Uterus (tissue), 3 donors: ENCODE measurements at regions not wholly inside any gene's neighbourhood (a gene's known extent, or its start where the extent isn't known, plus 50 kb on each side); places are given as distances from the start of the nearest gene placed in this dataset.

Source experiments
- DNase-seq, 2 donors: peaks; one replicate each; pipeline ENCODE4 v3.0.0-alpha.2; 2019 to 2020
- H3K27ac ChIP-seq, 2 donors: fragments of 200-600 bp; sonication (generic); 1 replicate in 1 of 2; 2 replicates in 1 of 2; pipeline ENCODE4 v1.5.1; 2016 to 2018
- H3K27me3 ChIP-seq, 2 donors: fragments of 200-600 bp; sonication (generic); one replicate each; pipeline ENCODE4 v1.5.1; 2018 to 2019; ENCODE audit warnings: control low read depth in 1 of 2
- H3K36me3 ChIP-seq, 2 donors: fragments of 200-600 bp; sonication (generic); one replicate each; pipeline ENCODE4 v1.5.1; 2019; ENCODE audit warnings: control low read depth in 1 of 2
- H3K4me1 ChIP-seq, 2 donors: fragments of 200-600 bp; sonication (generic); one replicate each; pipeline ENCODE4 v1.5.1; 2018 to 2019; ENCODE audit warnings: control low read depth in 1 of 2
- H3K4me3 ChIP-seq, 2 donors: fragments of 200-600 bp; sonication (generic); 1 replicate in 1 of 2; 2 replicates in 1 of 2; pipeline ENCODE4 v1.5.1; 2018 to 2019; ENCODE audit warnings: mild to moderate bottlenecking in 1 of 2
- H3K9me3 ChIP-seq, 2 donors: fragments of 200-600 bp; sonication (generic); one replicate each; pipeline ENCODE4 v1.5.1; 2019; ENCODE audit warnings: control low read depth in 1 of 2
- POLR2A ChIP-seq, 2 donors: fragments of 450-650 bp; IDR thresholded peaks; one replicate each; pipeline ENCODE4 v1.6.1; 2016; ENCODE audit warnings: antibody characterized with exemption in 2 of 2, mild to moderate bottlenecking in 1 of 2, moderate library complexity in 1 of 2
- intact Hi-C: fragments of 100-400 bp; cut with DNase I; formaldehyde crosslinking; loops from one replicate; pipeline ENCODE4 v1.15.1; 2023; ENCODE audit warnings: low total_unique reads
- TF ChIP-seq, protein P1 (sequence below), 4 experiments: fragments of 200-600 bp in 2 of 4; fragments of 450-650 bp in 2 of 4; sonication (generic) in 2 of 4; IDR thresholded peaks; one replicate each; pipeline ENCODE4 v1.5.1; 2016 to 2019; ENCODE audit warnings: antibody characterized with exemption in 4 of 4, mild to moderate bottlenecking in 2 of 4, moderate library complexity in 1 of 4
- donor health status: DM: yes; HTN: yes; CAD: no.

GRCh38 chr6:132964101-132964867 lies 149.9 kb downstream of the RPS12 start:
- Histone ChIP-seq H3K9me3 (no peaks in the 10 kb centered on the region), H3K36me3 (no peaks in the 10 kb centered on the region), H3K27me3 (no peaks in the 10 kb centered on the region), H3K4me3 (no peak overlapping the region), H3K27ac (no peak overlapping the region), H3K4me1 (no peaks in the 10 kb centered on the region)
- no peak for DNase-seq
- intact Hi-C loops, result no loop called here
- TF ChIP-seq, protein P1, sequence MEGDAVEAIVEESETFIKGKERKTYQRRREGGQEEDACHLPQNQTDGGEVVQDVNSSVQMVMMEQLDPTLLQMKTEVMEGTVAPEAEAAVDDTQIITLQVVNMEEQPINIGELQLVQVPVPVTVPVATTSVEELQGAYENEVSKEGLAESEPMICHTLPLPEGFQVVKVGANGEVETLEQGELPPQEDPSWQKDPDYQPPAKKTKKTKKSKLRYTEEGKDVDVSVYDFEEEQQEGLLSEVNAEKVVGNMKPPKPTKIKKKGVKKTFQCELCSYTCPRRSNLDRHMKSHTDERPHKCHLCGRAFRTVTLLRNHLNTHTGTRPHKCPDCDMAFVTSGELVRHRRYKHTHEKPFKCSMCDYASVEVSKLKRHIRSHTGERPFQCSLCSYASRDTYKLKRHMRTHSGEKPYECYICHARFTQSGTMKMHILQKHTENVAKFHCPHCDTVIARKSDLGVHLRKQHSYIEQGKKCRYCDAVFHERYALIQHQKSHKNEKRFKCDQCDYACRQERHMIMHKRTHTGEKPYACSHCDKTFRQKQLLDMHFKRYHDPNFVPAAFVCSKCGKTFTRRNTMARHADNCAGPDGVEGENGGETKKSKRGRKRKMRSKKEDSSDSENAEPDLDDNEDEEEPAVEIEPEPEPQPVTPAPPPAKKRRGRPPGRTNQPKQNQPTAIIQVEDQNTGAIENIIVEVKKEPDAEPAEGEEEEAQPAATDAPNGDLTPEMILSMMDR (IDR thresholded peaks at IDR 0.05), result no peak
- TF ChIP-seq POLR2A (IDR thresholded peaks at IDR 0.05), result no peak

GRCh38 chr6:132964868-132965382 lies 150.6 kb downstream of the RPS12 start:
- Histone ChIP-seq H3K4me1 (no peaks in the 10 kb centered on the region), H3K27ac (no peak overlapping the region), H3K27me3 (no peaks in the 10 kb centered on the region), H3K9me3 (no peaks in the 10 kb centered on the region), H3K4me3 (no peak overlapping the region), H3K36me3 (no peaks in the 10 kb centered on the region)
- DNase-seq, result no peak
- intact Hi-C loops, result no loop called here
- TF ChIP-seq POLR2A (IDR thresholded peaks at IDR 0.05), result no peak
- TF ChIP-seq, protein P1 (IDR thresholded peaks at IDR 0.05), result no peak

DNA sequence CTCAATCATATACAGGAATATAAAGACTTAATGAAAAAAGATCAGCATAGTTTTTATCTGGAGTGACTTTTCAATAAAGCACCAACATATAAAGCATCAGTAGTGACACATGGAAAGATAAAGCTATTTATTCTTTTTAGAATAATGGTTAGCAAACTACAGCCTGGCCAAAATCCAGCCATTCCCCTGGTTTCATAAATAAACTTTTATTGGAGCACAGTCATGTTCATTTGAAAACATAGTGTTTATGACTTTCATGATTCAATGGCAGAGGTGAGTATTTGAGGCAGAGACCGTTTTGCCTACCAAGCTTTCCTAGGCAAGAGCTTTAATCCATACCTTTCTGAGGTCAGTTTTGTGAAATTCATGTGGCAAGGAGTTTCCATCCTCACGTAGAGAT lies 153.5 kb downstream of the RPS12 start:
- H3K36me3 ChIP-seq, result no peaks in the 10 kb centered on the region
- no peak overlapping the region for H3K27ac ChIP-seq
- H3K9me3 ChIP-seq, result no peaks in the 10 kb centered on the region
- no peaks in the 10 kb centered on the region for H3K4me1 ChIP-seq
- H3K27me3 ChIP-seq, result no peaks in the 10 kb centered on the region
- no peak overlapping the region for H3K4me3 ChIP-seq
- TF ChIP-seq, protein P1 (IDR thresholded peaks at IDR 0.05), result no peak
- no peak for TF ChIP-seq POLR2A (IDR thresholded peaks at IDR 0.05)
- intact Hi-C loops, result no loop called here
- DNase-seq, result no peak

DNA sequence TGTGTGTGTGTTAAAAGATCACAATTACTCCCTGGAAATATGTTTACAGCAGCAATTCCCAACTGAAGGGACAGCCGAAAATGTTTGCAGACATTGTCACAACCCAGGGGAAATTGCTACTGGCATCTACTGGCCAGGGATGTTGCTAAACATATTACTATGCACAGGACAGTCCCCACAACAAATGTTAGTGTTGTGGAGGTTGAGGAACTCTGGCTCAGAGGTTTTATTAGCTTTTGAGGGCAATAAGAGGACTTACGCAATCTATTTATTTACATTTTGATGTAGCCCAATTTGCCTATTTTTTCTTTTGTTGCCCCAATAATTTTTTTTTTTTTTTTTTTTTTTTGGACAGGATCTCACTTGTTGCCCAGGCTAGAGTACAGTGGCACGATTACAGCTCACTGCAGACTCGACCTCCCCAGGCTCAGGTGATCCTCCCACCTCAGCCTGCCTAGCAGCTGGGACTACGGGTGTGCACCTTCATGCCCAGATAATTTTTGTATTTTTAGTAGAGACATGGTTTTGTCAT lies 154.1 kb downstream of the RPS12 start:
- intact Hi-C loops, result no loop called here
- H3K27ac ChIP-seq, result no peak overlapping the region

GRCh38 chr6:132969196-132969595 lies 154.8 kb downstream of the RPS12 start:
- H3K4me1 ChIP-seq, result no peaks in the 10 kb centered on the region
- no peak overlapping the region for H3K4me3 ChIP-seq
- no peak for TF ChIP-seq POLR2A (IDR thresholded peaks at IDR 0.05)
- TF ChIP-seq, protein P1 (IDR thresholded peaks at IDR 0.05), result no peak
- H3K36me3 ChIP-seq, result no peaks in the 10 kb centered on the region
- H3K27me3 ChIP-seq, result no peaks in the 10 kb centered on the region
- no peak for DNase-seq
- no peak overlapping the region for H3K27ac ChIP-seq
- intact Hi-C loops, result no loop called here
- H3K9me3 ChIP-seq, result no peaks in the 10 kb centered on the region

More for the DNA sequence above, 154.1 kb downstream of the RPS12 start:
- Histone ChIP-seq H3K4me3 (no peak overlapping the region), H3K9me3 (no peaks in the 10 kb centered on the region), H3K36me3 (no peaks in the 10 kb centered on the region), H3K4me1 (no peaks in the 10 kb centered on the region), H3K27me3 (no peaks in the 10 kb centered on the region)
- no peak for DNase-seq
- TF ChIP-seq, protein P1 (IDR thresholded peaks at IDR 0.05), result no peak
